GM23338 (cell line): ENCODE measurements at regions not wholly inside any gene's neighbourhood (a gene's known extent, or its start where the extent isn't known, plus 50 kb on each side); places are given as distances from the start of the nearest gene placed in this dataset.

Experiments
- CREB1 ChIP-seq: fragments of 250-450 bp; sonication (Bioruptor Pico); IDR thresholded peaks from 2 replicates; pipeline ENCODE4 v1.5.0; 2020; ENCODE audit warnings: low read depth, mild to moderate bottlenecking, moderate library complexity
- CTCF ChIP-seq, 2 experiments: fragments of 200-600 bp in 1 of 2; sonication (generic) in 1 of 2; conservative IDR thresholded peaks; 2 replicates each; pipeline versions ENCODE4 v1.5.1 to v1.6.1; 2016 to 2017; ENCODE audit warnings: antibody characterized with exemption in 2 of 2, low read depth in 2 of 2, mild to moderate bottlenecking in 2 of 2, moderate library complexity in 1 of 2
- EZH2 ChIP-seq: fragments of 200-600 bp; sonication (generic); IDR thresholded peaks from one replicate; pipeline ENCODE4 v1.8.0; 2017; ENCODE audit warnings: antibody characterized with exemption, mild to moderate bottlenecking, low read depth; ENCODE audit not compliant: unreplicated experiment
- EZH2phosphoT487 ChIP-seq: fragments of 200-600 bp; sonication (generic); IDR thresholded peaks from one replicate; pipeline ENCODE4 v1.8.1; 2018; ENCODE audit warnings: antibody characterized with exemption; ENCODE audit not compliant: unreplicated experiment
- JUNB ChIP-seq: IDR thresholded peaks from one replicate; pipeline ENCODE4 v1.6.1; 2016; ENCODE audit warnings: antibody characterized with exemption; ENCODE audit not compliant: unreplicated experiment

DNA sequence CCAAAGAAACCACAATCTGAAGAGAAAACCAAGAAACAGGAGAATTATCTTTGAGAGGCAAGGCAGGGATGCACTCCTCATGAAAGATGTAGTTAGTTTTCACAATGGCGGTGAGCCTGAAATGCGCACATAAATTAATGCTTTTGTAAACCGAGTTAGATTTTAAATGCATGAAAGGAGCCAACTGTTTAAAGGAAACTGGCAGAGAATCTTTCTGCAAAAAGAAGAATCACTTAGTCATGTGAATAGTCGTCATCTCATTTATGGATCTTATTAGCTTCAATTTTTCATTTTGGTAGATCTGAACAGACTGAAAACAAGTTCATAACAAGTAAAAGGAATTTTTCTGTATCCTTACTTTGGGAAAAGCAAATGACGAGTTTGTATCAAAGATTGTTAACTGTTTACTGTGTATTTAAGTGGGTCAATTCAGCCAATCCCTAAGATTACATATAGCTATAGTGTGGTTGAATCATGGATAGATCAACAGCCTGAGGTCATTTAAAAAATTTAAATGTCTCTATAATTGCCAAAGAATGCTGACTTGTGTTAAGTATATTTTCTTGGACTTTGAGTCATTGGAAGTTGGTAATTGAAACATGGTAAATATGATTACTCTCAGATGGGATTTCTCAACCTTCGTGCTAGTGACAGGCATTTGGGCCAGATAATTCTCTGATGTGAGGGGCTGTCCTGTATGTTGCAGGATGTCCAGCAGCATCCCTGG lies 226.6 kb upstream of the KAZN start:
- TF ChIP-seq CTCF (conservative IDR thresholded peaks at IDR 0.05; ENCODE audit: low read depth in 2 of 2) (no peak), CREB1 (CRISPR knock-in tag) (no peak), EZH2 (no peak), JUNB (no peak), EZH2phosphoT487 (no peak)
